GM18508 (cell line): ENCODE measurements at regions not wholly inside any gene's neighbourhood (a gene's known extent, or its start where the extent isn't known, plus 50 kb on each side); places are given as distances from the start of the nearest gene placed in this dataset.
"Not testable (repeated sequence)": the region's sequence is repeated elsewhere in the genome, so short reads cannot be mapped to it uniquely, and the experiment has no call there.

Source experiments
- ATAC-seq: cut with Tn5 transposase; IDR thresholded peaks from one replicate; pipeline ENCODE4 v1.9.1; 2021; ENCODE audit warnings: moderate number of reproducible peaks; ENCODE audit not compliant: insufficient read depth, unreplicated experiment

DNA sequence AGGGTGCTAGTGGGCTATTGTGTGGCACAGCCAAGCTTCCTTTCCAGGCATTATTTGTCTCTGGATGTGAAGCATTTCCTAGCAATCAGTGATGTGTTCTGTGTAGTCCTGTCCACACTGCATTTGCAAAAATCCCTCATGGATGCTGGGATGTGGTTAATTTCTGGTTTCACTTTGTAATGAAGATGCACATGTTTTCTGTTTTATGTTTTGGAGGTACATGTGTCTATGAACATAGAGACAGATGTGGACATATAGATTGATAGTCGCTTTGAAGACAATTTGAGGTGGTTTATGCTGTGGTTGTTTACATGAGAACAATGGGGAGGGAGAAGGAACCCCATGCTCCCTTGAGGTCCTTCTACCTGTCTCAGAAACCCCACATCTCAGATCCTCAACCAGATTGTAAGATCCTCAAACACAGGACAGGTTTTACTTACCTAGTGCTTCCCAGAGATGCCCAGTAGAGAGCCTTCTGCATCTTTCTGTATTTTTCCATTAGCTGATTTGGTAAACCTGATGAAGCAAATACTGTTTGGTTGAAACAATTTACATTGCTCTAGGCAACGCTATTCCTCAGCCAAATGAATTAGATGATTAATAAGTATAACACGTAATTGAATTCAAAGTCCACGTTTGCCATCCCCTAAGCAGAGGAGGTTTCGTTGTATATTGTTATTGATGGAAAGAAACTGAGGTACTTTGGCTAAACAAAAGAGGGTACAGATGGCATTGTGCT is 204.4 kb downstream of the SPP2 start:
- ATAC-seq = no peak

DNA sequence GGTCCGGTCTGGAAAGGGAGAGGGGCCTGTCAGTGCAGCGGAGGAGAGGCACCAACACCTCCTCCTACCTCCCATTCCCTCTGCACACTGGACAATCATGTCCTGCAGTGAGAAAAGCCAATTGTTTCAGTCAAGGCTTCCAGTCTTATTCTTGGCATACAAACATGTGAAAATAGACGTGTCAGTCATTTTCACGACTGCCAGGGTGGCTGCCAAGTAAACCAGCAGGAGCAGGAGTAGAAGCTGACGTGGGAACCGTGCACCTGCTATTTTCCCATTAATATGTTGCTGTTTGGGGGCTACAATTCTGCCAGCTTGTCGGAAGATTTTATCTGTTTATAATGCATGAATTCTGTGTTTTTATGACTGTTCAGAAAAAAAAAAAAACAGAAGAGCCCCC is 202.3 kb downstream of the SPP2 start:
- ATAC-seq = no peak

DNA sequence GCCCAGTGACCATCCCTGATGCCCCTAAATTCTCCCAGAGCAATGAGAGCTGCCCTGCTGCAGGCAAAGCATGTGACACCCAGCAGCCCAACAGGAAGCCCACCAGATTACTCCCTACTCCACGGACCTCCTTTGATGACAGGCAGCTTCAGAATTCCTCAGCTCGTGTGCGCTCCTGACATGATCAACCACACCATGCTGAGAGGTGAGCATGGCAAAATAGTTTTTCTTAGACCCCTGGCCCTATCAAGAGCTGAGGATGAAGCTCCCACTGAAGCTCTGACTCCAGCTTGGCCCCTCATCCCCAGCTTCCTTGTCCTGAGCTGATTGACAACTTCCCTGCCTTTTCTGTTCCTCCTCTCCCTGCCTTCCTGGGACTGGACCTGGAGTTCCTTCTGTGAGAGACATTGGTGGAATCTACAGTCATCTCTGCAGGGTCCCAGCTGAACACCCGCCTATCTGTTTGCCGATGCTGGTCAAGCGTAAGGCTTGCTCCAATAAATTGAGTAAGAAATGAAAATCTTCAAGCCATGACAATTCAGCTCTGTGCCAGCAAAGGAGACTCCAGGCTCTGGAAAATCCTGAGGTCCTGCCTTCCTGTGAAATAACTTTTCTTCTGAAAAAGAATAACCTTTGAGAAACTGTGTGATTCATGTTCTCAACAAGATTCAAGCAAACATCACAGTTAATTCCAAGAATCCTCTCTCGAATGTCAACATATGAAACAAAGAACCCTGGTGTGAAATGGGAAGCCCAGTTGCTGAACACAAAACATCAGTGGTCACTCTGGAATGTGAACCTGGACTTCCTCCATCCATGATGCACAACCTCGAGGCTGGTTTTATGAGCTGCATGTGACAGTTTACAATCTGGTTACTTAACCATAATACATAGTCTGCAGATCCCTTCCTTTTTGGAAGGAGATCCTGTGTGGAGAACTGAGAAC is 201.1 kb downstream of the SPP2 start:
- no peak for ATAC-seq

DNA sequence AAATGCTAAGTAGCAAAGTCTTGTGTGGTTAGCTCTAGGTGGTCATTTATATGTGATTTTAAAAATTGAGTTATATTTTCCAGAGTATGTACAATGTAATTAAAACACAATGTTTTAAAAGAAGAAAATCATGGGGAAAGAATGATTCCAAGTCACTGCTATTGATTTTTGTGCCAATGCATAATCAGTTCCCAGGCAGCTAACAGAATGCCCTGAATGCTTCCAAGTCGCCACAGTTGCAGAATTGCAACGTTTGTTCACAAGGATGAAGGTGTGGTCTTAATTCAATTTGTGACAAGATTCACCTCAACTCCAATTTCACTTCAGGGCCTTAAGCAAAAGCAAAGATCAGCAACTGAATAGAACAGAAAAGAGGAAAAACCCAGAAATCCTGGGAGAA is 200.4 kb downstream of the SPP2 start:
- ATAC-seq = no peak

DNA sequence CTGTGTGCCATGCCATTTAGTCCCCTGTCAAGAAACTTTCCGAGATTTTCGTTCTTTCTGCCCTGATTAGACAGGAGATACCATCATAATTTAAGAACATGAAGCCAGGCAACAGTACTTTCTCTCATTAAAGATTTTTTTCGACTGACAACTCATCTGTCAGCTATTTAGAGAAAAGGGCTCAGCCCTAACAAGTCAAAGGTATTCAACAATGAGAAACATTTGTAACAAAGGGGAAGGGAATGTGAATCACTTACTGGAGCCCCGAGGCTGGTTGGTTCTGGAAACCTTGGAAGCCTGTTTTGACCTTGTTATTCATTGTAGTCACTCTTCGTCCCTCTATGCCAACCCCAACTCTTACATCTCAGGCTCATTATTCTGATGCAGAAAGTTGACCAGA is 199.4 kb downstream of the SPP2 start:
- no peak for ATAC-seq

DNA sequence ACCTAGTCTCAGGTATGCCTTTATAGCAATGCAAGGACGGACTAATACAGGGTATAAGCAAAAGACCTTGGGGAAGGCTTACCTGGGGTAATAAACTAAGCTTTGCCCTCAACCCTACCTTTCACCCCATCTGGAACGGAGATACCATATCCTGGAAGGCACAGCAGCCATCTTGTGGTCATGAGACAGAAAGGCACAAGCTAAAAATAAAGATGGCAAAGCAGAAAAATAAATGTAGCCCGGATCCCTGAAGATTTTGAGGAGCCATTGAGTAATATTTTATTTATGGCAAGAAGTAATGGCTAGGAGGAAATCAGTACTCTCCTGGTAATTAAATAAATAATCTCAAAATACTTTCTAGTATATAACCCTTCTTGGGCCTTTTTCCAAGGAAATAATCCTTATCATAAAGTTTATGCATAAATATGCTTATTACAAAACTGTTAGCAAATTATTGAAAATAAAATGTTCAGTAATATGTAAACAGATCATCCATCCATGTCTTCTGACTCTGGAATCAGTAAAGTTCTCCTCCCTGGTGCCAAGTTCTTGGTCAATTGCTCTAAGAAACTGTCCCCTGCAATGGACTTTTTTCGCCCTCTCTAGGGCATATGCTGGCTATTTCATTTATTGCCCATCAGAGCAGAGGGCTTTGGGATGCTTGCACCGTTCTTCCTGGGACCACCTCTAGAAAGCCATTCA is 198.7 kb downstream of the SPP2 start:
- ATAC-seq = no peak

DNA sequence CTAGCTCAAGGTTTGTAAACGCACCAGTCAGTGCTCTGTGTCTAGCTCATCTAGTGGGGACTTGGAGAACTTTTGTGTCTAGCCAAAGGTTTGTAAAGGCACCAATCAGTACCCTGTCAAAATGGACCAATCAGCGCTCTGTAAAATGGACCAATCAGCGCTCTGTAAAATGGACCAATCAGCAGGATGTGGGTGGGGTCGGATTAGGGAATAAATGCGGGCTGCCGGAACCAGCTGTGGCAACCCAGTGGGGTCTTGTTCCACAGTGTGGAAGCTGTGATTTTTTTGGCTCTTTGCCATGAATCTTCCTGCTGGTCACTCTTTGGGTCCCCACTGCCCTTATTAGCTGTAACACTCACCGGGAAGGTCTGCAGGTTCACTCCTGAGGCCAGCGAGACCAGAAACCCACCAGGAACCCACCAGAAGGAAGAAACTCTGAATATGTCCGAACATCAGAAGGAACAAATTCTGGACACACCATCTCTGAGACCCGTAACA is 197.8 kb downstream of the SPP2 start:
- ATAC-seq = not testable (repeated sequence)

DNA sequence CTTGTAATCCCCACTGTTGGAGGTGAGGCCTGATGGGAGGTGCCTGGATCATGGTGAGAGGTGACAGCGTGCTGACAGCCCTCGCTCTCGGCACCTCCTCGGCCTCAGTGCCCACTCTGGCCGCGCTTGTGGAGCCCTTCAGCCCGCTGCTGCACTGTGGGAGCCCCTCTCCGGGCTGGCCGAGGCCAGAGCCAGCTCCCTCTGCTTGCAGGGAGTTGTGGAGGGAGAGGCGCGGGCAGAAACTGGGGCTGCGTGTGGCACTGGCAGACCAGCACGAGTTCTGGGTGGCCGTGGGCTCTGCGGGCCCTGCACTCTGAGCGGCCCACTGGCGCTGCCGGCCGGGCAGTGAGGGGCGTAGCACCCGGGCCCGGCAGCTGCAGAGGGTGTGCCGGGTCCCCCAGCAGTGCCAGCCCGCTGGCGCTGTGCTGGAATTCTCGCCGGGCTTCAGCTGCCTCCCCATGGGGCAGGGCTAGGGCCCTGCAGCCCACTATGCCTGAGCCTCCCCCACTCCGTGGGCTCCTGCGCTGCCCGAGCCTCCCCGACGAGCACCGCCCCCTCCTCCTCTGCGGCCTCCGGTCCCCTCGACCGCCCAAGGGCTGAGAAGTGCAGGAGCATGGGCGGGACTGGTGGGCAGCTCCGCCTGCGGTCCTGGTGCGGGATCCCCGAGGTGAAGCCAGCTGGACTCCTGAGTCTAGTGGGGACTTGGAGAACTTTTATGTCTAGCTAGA is 197.1 kb downstream of the SPP2 start:
- no peak for ATAC-seq

DNA sequence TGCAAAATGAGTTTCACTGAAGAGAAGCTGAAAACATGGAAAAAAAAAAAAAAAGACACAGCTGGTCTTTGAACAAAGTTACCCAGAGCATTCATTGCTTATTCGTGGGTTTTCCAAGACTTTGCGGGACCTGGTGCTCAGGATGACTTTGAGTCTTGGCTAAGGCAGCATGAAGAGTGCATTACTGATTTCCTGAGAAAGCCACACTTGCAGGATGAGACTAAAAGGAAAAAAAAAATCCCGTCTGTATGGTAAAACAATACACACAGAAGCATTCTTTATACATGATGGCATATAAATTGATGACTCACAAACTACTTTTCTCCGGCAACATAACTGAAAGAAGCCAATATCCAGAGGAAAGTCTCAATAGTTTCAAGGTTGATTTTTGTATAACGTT is 195.4 kb downstream of the SPP2 start:
- no peak for ATAC-seq

DNA sequence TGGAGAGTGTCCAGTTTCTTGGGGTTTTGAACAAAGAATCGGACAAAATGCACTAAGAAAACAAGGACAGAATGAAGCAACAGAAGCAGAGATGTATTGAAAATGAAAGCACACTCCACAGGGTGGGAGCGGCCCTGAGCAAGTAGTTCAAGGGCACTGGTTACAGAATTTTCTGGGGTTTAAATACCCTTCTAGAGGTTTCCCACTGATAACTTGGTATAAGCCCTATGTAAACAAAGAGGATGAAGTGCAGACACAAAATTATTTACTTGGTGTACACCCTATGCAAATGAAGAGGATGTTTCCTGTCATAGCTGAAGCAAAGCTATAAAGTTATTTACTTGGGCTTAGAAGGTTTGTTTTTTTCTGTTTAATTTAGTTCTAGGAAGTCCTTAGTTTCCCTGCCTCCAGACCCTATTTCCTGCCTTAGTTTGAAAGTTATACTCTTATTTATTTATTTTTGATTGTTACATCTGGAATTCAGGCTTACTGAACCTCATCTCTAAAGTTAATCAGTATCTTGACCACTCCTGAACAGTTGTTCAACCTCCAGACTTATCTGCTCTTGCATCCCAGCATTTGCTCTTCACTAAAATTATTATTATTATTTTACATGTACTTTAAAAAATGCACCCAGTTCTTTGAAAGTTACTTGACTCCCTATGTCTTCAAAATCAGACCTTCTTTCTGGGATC is 193.5 kb downstream of the SPP2 start:
- ATAC-seq = no peak

DNA sequence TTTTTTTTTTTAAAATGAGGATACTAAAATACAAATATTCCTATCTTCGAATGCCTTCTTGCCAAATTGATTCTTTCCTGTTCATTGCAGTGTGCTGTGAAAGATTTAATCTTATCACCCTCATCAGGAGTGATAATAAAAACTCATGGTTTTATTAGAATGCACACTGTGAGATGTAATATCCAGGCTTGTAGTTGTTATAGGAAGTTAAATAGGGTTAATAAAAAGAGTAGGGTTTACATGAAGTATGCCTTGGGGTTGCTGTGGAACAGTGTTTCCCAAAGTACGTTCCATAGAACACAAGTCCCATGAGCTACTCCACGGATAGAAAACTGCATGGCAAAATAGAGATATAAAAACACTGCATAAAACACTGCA is 191.9 kb downstream of the SPP2 start:
- ATAC-seq = no peak

DNA sequence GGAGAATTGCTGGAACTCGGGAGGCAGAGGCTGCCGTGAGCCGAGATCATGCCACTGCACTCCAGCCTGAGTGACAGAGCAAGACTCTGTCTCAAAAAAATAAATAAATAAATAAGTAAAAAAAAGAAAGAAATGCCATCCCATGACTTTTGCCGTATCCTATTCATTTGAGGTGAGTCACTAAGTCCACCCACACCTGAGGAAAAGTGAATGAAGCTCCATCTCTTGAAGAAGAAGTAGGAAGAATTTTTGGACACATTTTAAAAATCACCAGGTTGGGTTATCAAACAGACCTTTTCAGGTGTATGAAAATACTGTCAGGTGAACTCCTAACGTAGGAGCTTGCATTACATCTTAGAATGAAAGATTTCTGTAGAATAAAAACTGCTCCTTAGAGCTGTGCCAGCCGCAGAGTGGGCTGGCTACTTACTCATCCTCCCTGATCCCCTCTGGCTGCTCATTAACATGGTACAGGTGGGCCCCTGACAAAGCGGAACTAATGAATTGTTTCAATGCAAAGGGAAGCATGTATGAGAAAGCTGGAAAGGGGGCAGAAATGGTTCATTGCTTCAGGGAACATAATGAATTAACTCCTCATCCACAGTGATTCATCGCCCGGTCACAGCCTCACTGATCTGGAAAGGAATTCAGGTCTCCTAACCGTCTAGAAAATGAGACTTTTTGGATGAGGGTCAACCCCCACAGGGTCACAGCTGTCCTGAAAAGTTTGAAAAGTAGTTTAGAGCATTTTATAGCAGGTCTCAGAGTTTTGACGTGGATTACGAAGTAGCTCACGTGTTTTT is 191.4 kb downstream of the SPP2 start:
- no peak for ATAC-seq

DNA sequence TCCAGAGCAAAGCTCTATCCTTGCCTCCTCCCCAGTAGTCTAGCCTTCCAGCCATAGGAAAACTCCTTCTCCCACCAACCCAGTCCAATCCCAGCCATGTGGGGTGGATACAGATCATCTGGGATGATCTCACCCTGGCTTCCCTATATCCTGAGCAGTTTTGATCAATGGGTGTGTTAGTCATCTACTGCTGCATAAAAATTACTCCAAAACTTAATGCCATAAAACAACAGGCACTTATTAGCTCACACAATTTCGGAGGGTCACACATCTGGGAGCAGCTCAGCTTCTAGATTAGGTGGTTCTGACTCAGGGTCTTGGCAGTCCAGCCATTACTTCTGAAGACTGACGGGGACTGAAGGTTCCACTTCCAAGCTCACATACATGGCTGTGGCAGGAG is 190.4 kb downstream of the SPP2 start:
- no peak for ATAC-seq

DNA sequence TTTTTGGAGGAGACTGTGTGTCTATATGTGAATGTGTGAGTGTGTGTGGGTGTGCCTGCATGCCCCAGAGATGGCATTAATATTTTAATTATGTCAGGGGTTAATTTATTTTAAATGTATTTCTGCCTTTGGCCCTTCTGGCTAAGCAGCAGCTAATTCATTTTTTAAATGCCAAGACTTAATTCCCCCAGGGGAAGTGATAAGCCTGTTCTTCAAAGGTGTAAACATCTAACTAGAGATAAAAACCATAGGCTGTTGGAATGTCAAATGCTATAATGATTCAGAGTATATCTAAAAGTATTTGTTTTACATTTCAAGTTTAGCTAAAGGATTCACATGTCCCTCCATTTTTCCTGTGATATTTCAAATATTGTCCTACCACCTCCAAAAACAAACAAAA is 184.7 kb downstream of the SPP2 start:
- ATAC-seq = no peak

DNA sequence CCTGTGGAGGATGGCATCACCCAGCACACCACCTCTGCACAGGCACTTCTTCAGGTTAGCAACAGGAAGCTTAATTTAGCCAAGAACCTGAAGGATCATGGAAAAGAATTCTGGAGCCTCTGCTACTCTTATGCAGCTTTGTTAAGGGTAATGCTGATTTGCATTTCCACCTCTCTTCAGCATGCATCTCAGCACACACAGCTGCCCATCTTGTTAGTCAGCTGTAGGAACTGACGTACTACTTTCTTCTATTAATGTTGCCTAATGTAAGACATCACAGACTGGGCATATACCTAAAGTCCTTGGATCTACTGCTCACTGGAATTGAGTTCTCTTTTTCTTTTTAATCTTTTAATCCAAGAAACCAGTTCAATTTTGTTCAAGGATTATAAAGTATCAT is 181.0 kb downstream of the SPP2 start:
- no peak for ATAC-seq

DNA sequence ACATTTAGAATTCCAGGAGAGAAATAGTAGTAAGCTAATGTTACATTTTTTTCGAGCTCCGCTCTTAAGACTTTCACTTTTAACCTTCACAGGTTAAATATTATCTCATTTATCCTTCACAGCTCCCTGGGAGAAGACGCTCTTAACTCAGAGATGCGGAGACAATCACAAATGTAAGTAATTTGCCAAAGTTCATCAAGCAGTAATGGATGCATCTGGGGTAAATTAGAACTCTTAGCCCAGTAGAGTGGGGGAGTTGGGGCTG is 168.5 kb downstream of the SPP2 start:
- no peak for ATAC-seq

DNA sequence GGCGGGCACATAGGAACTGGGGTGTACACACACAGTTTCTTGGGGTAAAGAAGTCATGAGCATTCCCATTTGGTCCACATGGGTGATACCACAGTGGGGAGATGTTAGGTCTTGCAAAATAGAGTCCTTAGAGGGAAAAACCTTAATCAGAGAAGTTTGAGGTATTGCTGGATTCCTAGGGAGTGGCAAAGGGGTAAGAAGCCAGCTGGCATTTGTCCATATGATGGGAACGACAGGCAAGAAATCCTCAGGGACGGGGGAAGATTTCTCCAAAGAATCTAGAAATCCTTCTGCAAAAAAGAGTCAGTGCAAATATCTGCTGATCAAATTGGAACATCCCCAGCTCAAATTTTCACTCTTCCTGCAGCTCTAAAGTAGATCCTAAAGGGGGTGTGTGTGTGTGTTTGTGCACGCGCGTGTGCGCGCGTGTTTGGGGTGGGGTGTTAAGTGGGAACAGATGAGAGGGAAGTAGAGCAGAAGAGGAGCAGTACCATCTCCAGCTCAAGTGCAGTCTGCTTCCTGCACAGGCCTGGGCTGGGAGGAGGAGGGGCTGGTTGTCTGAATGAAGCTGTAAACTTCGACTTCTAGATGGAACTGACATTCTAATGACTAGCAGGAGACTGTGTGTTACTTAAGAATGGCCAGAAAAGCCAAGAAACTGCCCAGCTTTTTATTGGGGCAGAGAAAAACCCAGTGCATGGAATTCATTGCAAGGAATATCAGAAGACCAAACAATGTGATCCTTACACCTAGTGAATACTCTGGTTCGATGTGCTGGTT is 168.0 kb downstream of the SPP2 start:
- no peak for ATAC-seq

DNA sequence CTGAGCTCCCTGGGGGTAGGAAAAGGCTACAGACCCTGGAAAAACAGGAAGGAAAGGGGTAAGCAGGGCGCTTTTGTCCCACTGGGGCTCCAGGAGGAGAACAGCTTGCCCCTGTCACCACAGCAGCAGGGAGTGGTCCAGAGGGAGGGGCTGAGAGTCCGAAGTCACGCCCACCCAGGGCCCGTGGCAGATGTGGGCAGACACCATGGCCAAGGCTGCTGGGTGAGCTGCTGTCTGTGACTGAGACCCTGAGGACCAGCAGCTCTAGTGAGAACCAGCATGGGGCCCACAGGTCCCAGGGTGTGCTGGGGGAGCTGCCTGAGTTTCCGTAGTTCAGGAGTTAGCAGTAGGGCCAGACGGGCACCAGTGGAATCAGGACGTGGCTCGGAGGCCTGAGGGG is 162.0 kb downstream of the SPP2 start:
- ATAC-seq = no peak
